Keratinocyte (primary cell): ENCODE measurements at regions not wholly inside any gene's neighbourhood (a gene's known extent, or its start where the extent isn't known, plus 50 kb on each side); places are given as distances from the start of the nearest gene placed in this dataset.

Experiments
- DNase-seq: peaks from one replicate; pipeline ENCODE4 v3.0.0-alpha.2; 2011; ENCODE audit warnings: low read depth, missing footprints, low spot score
- FAIRE-seq: peaks from 2 replicates; lab custom pipeline; 2011; peaks lifted over from hg19 to GRCh38; lab: Jason Lieb, UNC
- H2AFZ ChIP-seq: 2 replicates; pipeline ENCODE4 v1.6.0; 2012; ENCODE audit warnings: low read length, control low read depth, inconsistent platforms; ENCODE audit not compliant: control insufficient read depth
- H3K27ac ChIP-seq: 2 replicates; pipeline ENCODE4 v1.5.1; 2011; ENCODE audit warnings: low read length; ENCODE audit not compliant: control insufficient read depth, insufficient read depth
- H3K27me3 ChIP-seq: 3 replicates; pipeline ENCODE4 v1.6.0; 2011; ENCODE audit warnings: low read length; ENCODE audit not compliant: control insufficient read depth, insufficient read depth; ENCODE audit errors: extremely low read depth
- H3K36me3 ChIP-seq, 2 experiments: 2 replicates in 1 of 2; 3 replicates in 1 of 2; pipeline ENCODE4 v1.5.1; 2011; ENCODE audit warnings: low read length in 2 of 2, mild to moderate bottlenecking in 1 of 2; ENCODE audit not compliant: control insufficient read depth in 2 of 2, insufficient read depth in 2 of 2; ENCODE audit errors: extremely low read depth in 1 of 2
- H3K4me1 ChIP-seq: 3 replicates; pipeline ENCODE4 v1.5.1; 2011; ENCODE audit warnings: low read length; ENCODE audit not compliant: control insufficient read depth, insufficient read depth; ENCODE audit errors: extremely low read depth
- H3K4me2 ChIP-seq: 3 replicates; pipeline ENCODE4 v1.6.0; 2011; ENCODE audit warnings: low read depth, low read length; ENCODE audit not compliant: control insufficient read depth, insufficient read depth; ENCODE audit errors: extremely low read depth
- H3K4me3 ChIP-seq, 3 experiments: fragments of 200-600 bp in 1 of 3; sonication (generic) in 1 of 3; 2 replicates in 2 of 3; 3 replicates in 1 of 3; pipeline ENCODE4 v1.5.1; 2011 to 2016; ENCODE audit warnings: low read length in 3 of 3, mild to moderate bottlenecking in 3 of 3, control low read depth in 2 of 3, inconsistent platforms in 1 of 3, low read depth in 1 of 3, mixed read lengths in 1 of 3, mixed run types in 1 of 3, moderate library complexity in 1 of 3; ENCODE audit not compliant: control insufficient read depth in 2 of 3, insufficient read depth in 2 of 3; ENCODE audit errors: extremely low read depth in 1 of 3
- H3K79me2 ChIP-seq: 2 replicates; pipeline ENCODE4 v1.6.0; 2012; ENCODE audit warnings: low read length; ENCODE audit not compliant: control insufficient read depth, insufficient read depth
- H3K9ac ChIP-seq: 3 replicates; pipeline ENCODE4 v1.6.0; 2011; ENCODE audit warnings: low read length; ENCODE audit not compliant: control insufficient read depth, insufficient read depth; ENCODE audit errors: extremely low read depth
- H3K9me1 ChIP-seq: 3 replicates; pipeline ENCODE4 v1.6.0; 2011; ENCODE audit warnings: low read length; ENCODE audit not compliant: control insufficient read depth, insufficient read depth; ENCODE audit errors: extremely low read depth
- H3K9me3 ChIP-seq: 2 replicates; pipeline ENCODE4 v1.5.1; 2012; ENCODE audit warnings: low read depth, low read length; ENCODE audit not compliant: control insufficient read depth
- H4K20me1 ChIP-seq: 3 replicates; pipeline ENCODE4 v1.6.0; 2011; ENCODE audit warnings: low read length; ENCODE audit not compliant: control insufficient read depth, insufficient read depth; ENCODE audit errors: extremely low read depth
- EZH2 ChIP-seq: IDR thresholded peaks from one replicate; pipeline ENCODE4 v1.6.1; 2012; ENCODE audit warnings: inconsistent platforms, mild to moderate bottlenecking, low read length, moderate library complexity
- dilution Hi-C: fragments of 300-500 bp; cut with MboI; formaldehyde crosslinking; loops from one replicate; pipeline ENCODE4 v1.7.0; 2020; ENCODE audit warnings: low sequenced_read_pairs; ENCODE audit not compliant: extremely low pct_ligation_motif_present
- TF ChIP-seq, protein P1 (sequence below), 3 experiments: IDR thresholded peaks in 1 of 3; conservative IDR thresholded peaks in 1 of 3; optimal IDR thresholded peaks in 1 of 3; 2 replicates in 2 of 3; 3 replicates in 1 of 3; pipeline versions ENCODE3 to v1.5.1; 2011; ENCODE audit warnings: low read length in 3 of 3, mild to moderate bottlenecking in 3 of 3, moderate library complexity in 2 of 3, control low read depth in 1 of 3, inconsistent platforms in 1 of 3; ENCODE audit not compliant: insufficient read depth in 2 of 3; ENCODE audit errors: extremely low read depth in 1 of 3

DNA sequence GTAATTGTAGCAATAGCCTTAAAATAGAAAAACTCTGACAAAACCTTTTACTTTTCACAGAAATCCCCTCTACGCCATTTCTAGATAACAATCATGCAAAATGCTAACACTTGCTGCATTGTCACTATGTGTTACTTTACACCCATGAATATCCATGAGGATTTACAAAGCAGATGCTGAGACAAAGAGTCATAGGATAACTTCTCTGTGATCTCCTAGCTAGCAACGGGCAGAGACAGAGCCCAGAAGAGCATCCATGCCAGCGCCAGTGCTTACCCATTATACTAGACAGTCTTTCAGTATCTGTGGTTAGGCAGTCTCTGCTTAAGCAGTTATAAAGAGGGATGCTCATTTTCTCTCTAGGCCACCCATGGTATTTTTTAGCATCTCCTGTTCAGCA lies 474.1 kb downstream of the CAAP1 start:
- Histone ChIP-seq H3K27ac (no peak overlapping the region), H3K27me3 (no peaks in the 10 kb centered on the region), H3K4me1 (no peaks in the 10 kb centered on the region), H3K9me3 (no peaks in the 10 kb centered on the region), H2AFZ (no peak overlapping the region), H3K9me1 (no peaks in the 10 kb centered on the region), H4K20me1 (no peaks in the 10 kb centered on the region), H3K4me3 (no peak overlapping the region), H3K9ac (no peak overlapping the region), H3K4me2 (no peak overlapping the region), H3K36me3 (no peaks in the 10 kb centered on the region), H3K79me2 (no peaks in the 10 kb centered on the region)
- DNase-seq (no peak), FAIRE-seq (no peak)
- dilution Hi-C loops, result no loop called here
- no peak for TF ChIP-seq EZH2
- TF ChIP-seq, protein P1, sequence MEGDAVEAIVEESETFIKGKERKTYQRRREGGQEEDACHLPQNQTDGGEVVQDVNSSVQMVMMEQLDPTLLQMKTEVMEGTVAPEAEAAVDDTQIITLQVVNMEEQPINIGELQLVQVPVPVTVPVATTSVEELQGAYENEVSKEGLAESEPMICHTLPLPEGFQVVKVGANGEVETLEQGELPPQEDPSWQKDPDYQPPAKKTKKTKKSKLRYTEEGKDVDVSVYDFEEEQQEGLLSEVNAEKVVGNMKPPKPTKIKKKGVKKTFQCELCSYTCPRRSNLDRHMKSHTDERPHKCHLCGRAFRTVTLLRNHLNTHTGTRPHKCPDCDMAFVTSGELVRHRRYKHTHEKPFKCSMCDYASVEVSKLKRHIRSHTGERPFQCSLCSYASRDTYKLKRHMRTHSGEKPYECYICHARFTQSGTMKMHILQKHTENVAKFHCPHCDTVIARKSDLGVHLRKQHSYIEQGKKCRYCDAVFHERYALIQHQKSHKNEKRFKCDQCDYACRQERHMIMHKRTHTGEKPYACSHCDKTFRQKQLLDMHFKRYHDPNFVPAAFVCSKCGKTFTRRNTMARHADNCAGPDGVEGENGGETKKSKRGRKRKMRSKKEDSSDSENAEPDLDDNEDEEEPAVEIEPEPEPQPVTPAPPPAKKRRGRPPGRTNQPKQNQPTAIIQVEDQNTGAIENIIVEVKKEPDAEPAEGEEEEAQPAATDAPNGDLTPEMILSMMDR (optimal IDR thresholded peaks at IDR 0.05 in 1 of 3, IDR thresholded peaks at IDR 0.05 in 1 of 3, conservative IDR thresholded peaks at IDR 0.05 in 1 of 3; ENCODE audit: extremely low read depth in 1 of 3, insufficient read depth in 2 of 3, low read length in 3 of 3), result no peak

DNA sequence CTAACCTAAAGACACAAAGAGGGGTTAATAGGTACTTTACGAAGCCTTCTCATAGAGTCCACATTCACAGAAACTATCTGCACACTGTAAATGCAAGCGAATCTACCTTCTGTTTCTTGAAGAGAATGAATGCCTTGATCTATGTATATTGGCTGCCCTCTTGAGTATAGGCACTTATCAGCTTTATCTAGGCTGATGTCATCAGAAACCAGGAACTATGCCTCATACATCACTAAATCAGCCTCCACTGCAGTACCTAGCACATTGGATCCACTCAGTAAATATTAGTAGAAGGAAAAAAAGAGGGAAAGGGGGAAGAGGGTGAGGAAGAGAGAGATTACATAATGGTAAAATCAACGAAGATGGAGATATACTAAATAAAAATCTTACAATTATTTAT lies 477.1 kb downstream of the CAAP1 start:
- no peaks in the 10 kb centered on the region for H3K27me3 ChIP-seq
- H2AFZ ChIP-seq, result no peak overlapping the region
- TF ChIP-seq, protein P1 (optimal IDR thresholded peaks at IDR 0.05 in 1 of 3, IDR thresholded peaks at IDR 0.05 in 1 of 3, conservative IDR thresholded peaks at IDR 0.05 in 1 of 3; ENCODE audit: extremely low read depth in 1 of 3, insufficient read depth in 2 of 3, low read length in 3 of 3), result no peak
- no peak for TF ChIP-seq EZH2
- no peaks in the 10 kb centered on the region for H3K9me3 ChIP-seq
- H3K4me2 ChIP-seq, result no peak overlapping the region
- FAIRE-seq (no peak), DNase-seq (no peak)
- no peaks in the 10 kb centered on the region for H3K36me3 ChIP-seq
- dilution Hi-C loops, result no loop called here
- H3K27ac ChIP-seq, result no peak overlapping the region
- no peaks in the 10 kb centered on the region for H3K4me1 ChIP-seq
- no peaks in the 10 kb centered on the region for H4K20me1 ChIP-seq
- no peaks in the 10 kb centered on the region for H3K79me2 ChIP-seq
- no peaks in the 10 kb centered on the region for H3K9me1 ChIP-seq
- H3K4me3 ChIP-seq, result no peak overlapping the region
- no peak overlapping the region for H3K9ac ChIP-seq
